ENCODE measurements at regions not wholly inside any gene's neighbourhood (a gene's known extent, or its start where the extent isn't known, plus 50 kb on each side); places are given as distances from the start of the nearest gene placed in this dataset.

GRCh38 chr11:11140510-11140909, 212.5 kb downstream of the CSNK2A3 start:
- DNase-seq (ENCODE audit: low read depth in 3 of 3): no peak

GRCh38 chr11:11137339-11137738, 215.7 kb downstream of the CSNK2A3 start:
- no peak for DNase-seq (ENCODE audit: low read depth in 3 of 3)

DNA sequence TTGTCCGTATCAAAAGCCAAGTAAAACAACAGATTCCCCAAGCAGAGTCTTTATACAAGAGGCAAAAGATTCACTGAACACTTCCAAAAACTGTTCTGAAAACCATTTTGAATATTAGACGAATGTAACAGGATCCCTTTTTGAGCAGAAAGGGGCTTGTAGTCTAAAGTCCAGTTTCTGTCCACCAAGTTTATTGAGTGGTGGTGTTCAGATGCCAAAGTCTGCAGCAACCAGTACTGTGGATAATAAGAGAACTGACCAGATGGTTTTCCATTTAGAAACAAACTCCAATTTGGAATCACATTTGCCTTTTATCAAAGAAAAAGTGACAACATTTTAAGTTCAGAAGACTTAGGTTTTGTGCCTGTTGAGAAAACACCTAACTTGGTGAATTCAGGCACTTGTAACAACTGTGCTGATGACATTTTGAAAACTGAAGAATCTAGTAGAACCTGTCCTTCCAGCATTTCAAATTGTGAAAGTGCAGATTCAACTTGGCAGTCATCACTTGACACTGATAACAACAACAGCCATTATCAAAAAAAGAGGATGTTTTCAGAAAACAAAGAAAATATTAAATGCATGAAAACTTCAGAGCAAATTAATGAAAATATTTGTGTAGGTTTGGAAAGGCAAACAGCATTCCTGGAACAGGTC, 217.1 kb downstream of the CSNK2A3 start:
- DNase-seq (ENCODE audit: low read depth in 3 of 3): no peak

DNA sequence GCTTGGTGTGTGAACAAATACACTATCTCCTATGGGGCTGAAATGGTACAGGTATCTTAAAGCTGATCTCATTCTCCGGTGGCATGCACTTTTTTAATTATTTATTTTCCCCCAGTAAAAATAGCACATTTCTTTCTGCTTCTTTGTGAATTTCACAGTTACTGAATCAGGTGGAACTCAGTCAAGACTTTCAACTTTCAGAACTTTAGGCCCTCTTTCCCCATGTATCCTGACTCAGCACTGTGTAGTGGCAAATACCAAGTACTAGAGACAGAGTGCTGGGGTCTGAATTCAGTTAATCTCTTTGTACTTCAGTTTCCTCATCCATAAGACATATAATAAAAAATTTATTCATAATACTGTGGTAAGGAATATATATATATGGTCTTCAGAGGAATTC, 223.9 kb downstream of the CSNK2A3 start:
- DNase-seq (ENCODE audit: low read depth in 3 of 3): no peak

DNA sequence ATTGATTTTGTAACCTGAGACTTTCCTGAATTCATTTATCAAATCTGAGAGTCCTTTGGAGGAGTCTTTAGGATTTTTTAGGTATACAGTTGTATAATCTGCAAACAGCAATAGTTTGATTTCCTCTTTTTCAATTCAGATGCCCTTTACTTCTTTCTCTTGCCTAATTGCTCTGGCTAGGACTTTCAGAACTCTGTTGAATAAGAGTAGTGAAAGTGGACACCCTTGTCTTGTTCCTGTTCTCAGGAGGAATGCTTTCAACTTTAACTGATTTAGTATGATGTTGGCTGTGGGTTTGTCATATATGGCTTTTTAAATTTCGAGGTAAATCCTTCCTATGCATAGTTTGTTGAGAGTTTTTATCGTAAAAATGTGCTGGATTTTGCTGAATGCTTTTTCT, 227.4 kb downstream of the CSNK2A3 start:
- DNase-seq (ENCODE audit: low read depth in 3 of 3): no peak

DNA sequence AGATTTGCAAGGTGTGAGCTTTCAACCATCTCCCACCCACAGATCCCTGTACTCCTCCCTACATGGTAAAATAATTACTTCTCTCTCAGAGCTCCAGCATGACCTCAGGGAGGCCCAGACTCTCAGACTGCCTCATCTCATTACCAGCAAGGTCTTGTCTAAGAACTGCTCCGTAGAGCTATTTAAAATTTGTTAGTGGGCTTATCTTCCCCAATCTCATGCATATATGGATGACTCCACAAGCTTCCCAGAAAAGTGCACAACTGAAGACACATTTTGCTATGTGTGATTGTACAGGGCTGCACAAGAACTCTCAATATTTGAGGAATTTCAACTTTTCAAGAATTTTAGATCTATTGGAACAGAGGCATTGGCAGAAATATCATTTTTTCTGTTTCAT, 230.3 kb downstream of the CSNK2A3 start:
- no peak for DNase-seq (ENCODE audit: low read depth in 3 of 3)

- no peak for DNase-seq (ENCODE audit: low read depth in 3 of 3)
These were observed 233.1 kb downstream of the CSNK2A3 start for GRCh38 chr11:11119917-11120316.

- no peak for DNase-seq (ENCODE audit: low read depth in 3 of 3)
These were observed 235.3 kb downstream of the CSNK2A3 start for GRCh38 chr11:11117730-11118129.

GRCh38 chr11:11115475-11115874, 237.6 kb downstream of the CSNK2A3 start:
- no peak for DNase-seq (ENCODE audit: low read depth in 3 of 3)

- DNase-seq (ENCODE audit: low read depth in 3 of 3): no peak
These were observed 239.4 kb downstream of the CSNK2A3 start for GRCh38 chr11:11113626-11114025.

- DNase-seq (ENCODE audit: low read depth in 3 of 3): no peak
These were observed 245.0 kb downstream of the CSNK2A3 start for GRCh38 chr11:11108026-11108425.

- DNase-seq (ENCODE audit: low read depth in 3 of 3): no peak
These were observed 245.8 kb downstream of the CSNK2A3 start for GRCh38 chr11:11107076-11107723.

DNA sequence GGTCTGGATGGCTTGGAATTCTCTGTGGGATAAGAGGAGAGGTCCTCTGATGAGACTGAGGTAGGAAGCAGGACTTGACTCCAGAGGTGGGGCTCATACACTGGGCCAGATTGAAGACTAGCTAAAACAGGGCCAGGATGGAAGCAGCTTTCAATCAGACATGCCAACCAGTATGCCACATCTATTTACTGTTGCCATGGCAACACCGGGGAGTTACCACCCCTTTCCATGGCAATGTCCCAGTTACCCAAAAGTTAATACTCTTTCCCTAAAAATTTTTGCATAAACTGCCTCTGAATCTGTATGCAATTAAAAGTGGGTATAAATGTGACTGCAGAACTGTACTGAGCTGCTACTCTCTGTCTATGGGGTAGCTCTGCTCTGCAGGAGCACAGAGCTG, 247.5 kb upstream of the ZBED5 start:
- DNase-seq (ENCODE audit: low read depth in 3 of 3): no peak

- DNase-seq (ENCODE audit: low read depth in 3 of 3): no peak
These were observed 238.2 kb upstream of the ZBED5 start for GRCh38 chr11:11095831-11096723.

- DNase-seq (ENCODE audit: low read depth in 3 of 3): no peak
These were observed 232.6 kb upstream of the ZBED5 start for GRCh38 chr11:11090495-11090894.

DNA sequence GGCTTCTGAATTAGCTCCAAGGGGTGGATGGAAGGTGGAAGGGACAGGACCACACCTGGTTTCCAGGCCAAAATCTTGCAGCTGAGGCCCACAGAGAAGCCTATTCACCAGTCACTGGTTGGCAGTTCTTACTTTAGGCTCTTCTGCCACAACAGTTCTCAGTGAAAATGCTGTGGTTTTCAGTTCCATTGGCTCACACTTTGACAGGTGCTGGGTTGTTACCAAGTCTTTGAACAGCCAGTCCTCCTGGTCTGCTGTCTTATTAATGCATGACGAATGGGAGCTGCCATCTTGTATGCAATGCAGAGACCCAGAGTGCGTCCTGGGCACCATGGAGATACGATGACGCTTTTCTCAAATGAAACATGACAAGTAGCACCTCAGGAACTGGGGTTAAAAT, 232.0 kb upstream of the ZBED5 start:
- no peak for DNase-seq (ENCODE audit: low read depth in 3 of 3)

DNA sequence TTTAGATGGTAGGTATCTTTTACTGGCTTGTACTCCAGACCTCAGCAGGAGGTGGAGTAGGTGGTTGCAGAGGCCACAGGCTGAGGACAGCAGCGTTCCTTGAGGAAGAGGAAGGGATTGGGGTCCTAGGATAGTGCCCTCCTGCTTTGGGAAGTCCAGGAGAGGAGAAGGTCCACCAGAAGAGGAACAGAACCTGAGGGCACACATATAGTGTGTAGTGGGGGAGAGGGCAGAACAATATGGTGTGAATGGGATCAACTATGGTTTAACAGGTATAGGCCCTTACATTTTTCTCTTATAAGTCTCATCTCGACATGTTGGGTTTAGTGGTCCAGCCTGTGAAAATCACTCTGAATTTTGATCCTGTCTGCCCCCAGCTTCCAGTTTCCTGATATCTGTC, 229.1 kb upstream of the ZBED5 start:
- no peak for DNase-seq (ENCODE audit: low read depth in 3 of 3)

DNA sequence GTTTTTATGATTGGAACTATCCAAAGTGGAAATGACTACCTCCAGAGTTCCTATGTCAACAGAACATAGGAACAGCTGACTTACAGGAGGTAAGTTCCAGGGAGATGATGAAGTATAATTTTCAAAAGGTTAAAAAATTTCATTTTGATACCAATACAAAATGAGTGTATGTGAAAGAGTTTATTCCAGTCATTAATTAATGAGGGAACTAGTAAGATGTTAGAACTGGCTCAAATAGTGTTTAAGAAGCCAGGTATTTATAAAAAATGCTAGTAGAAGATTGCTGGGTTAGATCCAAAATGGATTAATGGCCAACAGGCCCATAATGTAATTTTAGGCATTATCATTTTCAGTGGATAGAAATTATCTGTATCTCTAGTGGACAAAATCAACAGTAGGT, 227.7 kb upstream of the ZBED5 start:
- no peak for DNase-seq (ENCODE audit: low read depth in 3 of 3)

- DNase-seq (ENCODE audit: low read depth in 3 of 3): no peak
These were observed 226.5 kb upstream of the ZBED5 start for GRCh38 chr11:11084337-11084736.

- DNase-seq (ENCODE audit: low read depth in 3 of 3): no peak
These were observed 225.6 kb upstream of the ZBED5 start for GRCh38 chr11:11083441-11083840.

DNA sequence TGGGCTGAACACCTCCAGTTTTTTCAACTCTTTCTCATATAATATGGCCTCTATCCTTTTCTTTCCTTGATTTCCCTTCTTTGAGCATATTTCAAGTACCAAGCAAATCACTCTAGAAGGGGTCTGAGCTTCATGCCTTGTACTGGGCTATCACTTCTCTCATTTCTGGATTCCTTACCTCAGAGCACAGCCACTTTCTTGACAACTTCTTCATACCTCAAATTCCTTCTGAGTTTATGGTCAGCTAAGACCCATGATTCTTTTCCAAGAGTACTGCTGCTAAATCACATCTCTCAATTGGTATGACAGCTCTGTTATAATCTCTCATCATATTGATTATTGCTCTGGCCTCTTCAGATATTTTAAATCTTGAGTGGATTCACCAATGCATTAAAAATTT, 224.8 kb upstream of the ZBED5 start:
- DNase-seq (ENCODE audit: low read depth in 3 of 3): no peak

DNA sequence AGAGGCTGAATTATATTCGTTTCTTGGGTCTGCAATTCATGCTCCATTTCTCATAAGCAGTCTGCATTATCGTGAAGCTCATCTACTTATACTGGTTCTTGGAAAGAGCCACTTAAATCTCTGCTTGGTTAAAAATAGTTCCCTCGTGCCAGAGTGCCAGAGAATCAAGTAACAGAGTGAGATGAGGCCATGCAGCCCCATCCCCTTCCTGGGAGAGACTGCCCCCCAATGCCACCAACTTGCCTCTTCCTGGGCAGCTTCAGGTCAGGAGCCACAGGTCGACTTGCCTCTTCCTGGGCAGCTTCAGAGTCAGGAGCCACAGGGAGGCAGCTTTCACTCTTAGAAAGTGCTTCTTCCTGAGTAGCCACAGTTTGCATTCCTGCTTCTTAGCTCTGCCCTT, 223.9 kb upstream of the ZBED5 start:
- DNase-seq (ENCODE audit: low read depth in 3 of 3): no peak

DNA sequence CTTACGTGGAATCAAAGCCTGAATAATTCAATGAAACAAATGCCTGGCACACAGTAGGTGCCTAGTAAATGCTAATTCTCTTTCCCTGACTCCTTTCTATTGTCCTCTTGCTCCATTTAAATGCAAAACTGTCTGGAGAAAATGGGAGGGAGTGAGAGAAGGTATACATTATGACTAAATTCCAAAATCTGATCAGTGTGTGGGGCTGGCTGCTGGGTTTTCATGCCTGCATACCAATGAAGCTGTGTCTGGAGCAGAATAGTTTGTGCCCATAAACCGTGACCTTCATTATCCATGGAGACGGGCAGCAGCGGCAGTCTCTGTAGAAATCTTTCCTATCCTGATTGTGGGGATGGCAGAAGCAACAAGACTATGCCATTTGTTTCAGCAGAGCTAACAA, 223.4 kb upstream of the ZBED5 start:
- DNase-seq (ENCODE audit: low read depth in 3 of 3): no peak
